NOMO-1 (cell line): ENCODE measurements at regions not wholly inside any gene's neighbourhood (a gene's known extent, or its start where the extent isn't known, plus 50 kb on each side); places are given as distances from the start of the nearest gene placed in this dataset.

Experiments used
- DNase-seq, 2 experiments: peaks; one replicate each; lab custom pipeline; 2025; ENCODE audit not compliant: unreplicated experiment in 2 of 2; lab: John Stamatoyannopoulos, UW

- no peak for DNase-seq
Measured at GRCh38 chr4:162403419-162403818, 239.6 kb upstream of the FSTL5 start.

- peak; percentile 33 to 43 for DNase-seq
Measured at GRCh38 chr4:162401021-162401420, 237.2 kb upstream of the FSTL5 start.

GRCh38 chr4:162392946-162393345 lies 229.1 kb upstream of the FSTL5 start:
- DNase-seq, result peak; percentile 1 to 16

- DNase-seq, result peak; percentile 60 to 87
Measured at GRCh38 chr4:162366146-162366545, 202.3 kb upstream of the FSTL5 start.

GRCh38 chr4:162364651-162365050 lies 200.9 kb upstream of the FSTL5 start:
- DNase-seq, result peak in 1 of 2 experiments; percentile 23

- DNase-seq, result no peak
Measured at GRCh38 chr4:162360369-162361149, 196.8 kb upstream of the FSTL5 start.

- no peak for DNase-seq
Measured at GRCh38 chr4:162356181-162356580, 192.4 kb upstream of the FSTL5 start.

GRCh38 chr4:162352580-162353107 lies 188.8 kb upstream of the FSTL5 start:
- DNase-seq, result no peak

- no peak for DNase-seq
Measured at GRCh38 chr4:162350331-162350730, 186.5 kb upstream of the FSTL5 start.

- DNase-seq, result no peak
Measured at GRCh38 chr4:162349395-162349794, 185.6 kb upstream of the FSTL5 start.

GRCh38 chr4:162347842-162348213 lies 184.0 kb upstream of the FSTL5 start:
- no peak for DNase-seq

- no peak for DNase-seq
Measured at GRCh38 chr4:162347156-162347841, 183.5 kb upstream of the FSTL5 start.

GRCh38 chr4:162343967-162344366 lies 180.2 kb upstream of the FSTL5 start:
- peak in 1 of 2 experiments; percentile 16 for DNase-seq

- DNase-seq, result no peak
Measured at GRCh38 chr4:162341533-162341932, 177.7 kb upstream of the FSTL5 start.

- no peak for DNase-seq
Measured at GRCh38 chr4:162323919-162324318, 160.1 kb upstream of the FSTL5 start.

- no peak for DNase-seq
Measured at GRCh38 chr4:162322054-162322453, 158.3 kb upstream of the FSTL5 start.

GRCh38 chr4:162285753-162286152 lies 122.0 kb upstream of the FSTL5 start:
- no peak for DNase-seq

- no peak for DNase-seq
Measured at GRCh38 chr4:162282684-162283083, 118.9 kb upstream of the FSTL5 start.

- peak; percentile 75 to 93 for DNase-seq
Measured at GRCh38 chr4:162274354-162274753, 110.6 kb upstream of the FSTL5 start.

GRCh38 chr4:162272215-162272614 lies 108.4 kb upstream of the FSTL5 start:
- no peak for DNase-seq

- DNase-seq, result no peak
Measured at GRCh38 chr4:162268911-162269310, 105.1 kb upstream of the FSTL5 start.

GRCh38 chr4:162265802-162266201 lies 102.0 kb upstream of the FSTL5 start:
- no peak for DNase-seq
